Aorta (tissue), 5 donors: ENCODE measurements at regions not wholly inside any gene's neighbourhood (a gene's known extent, or its start where the extent isn't known, plus 50 kb on each side); places are given as distances from the start of the nearest gene placed in this dataset.

ENCODE experiments used
- ATAC-seq: fragments of 200-7000 bp; cut with Tn5 transposase; one replicate; pipeline ENCODE4 v1.9.1; 2022; ENCODE audit warnings: moderate library complexity; ENCODE audit not compliant: low FRiP score
- DNase-seq, 2 donors: peaks; one replicate each; pipeline ENCODE4 v3.0.0-alpha.2; 2020
- H3K27ac ChIP-seq, 2 donors: one replicate each; pipeline ENCODE4 v1.5.1; 2013; ENCODE audit warnings: low read length in 2 of 2, mild to moderate bottlenecking in 2 of 2, moderate library complexity in 2 of 2, control low read depth in 1 of 2, inconsistent platforms in 1 of 2, low read depth in 1 of 2
- H3K27me3 ChIP-seq, 2 donors: one replicate each; pipeline ENCODE4 v1.6.1; 2013; ENCODE audit warnings: control low read depth in 1 of 2, low read length in 1 of 2, mild to moderate bottlenecking in 1 of 2, moderate library complexity in 1 of 2; ENCODE audit not compliant: insufficient read depth in 2 of 2, control insufficient read depth in 1 of 2
- H3K36me3 ChIP-seq, 2 donors: one replicate each; pipeline ENCODE4 v1.6.1; 2013; ENCODE audit warnings: control low read depth in 1 of 2, low read length in 1 of 2, mild to moderate bottlenecking in 1 of 2; ENCODE audit not compliant: insufficient read depth in 2 of 2, control insufficient read depth in 1 of 2
- H3K4me1 ChIP-seq, 2 donors: one replicate each; pipeline ENCODE4 v1.6.1; 2013; ENCODE audit warnings: low read length in 2 of 2, control low read depth in 1 of 2, mild to moderate bottlenecking in 1 of 2, moderate library complexity in 1 of 2; ENCODE audit not compliant: insufficient read depth in 2 of 2, control insufficient read depth in 1 of 2
- H3K4me3 ChIP-seq, 2 donors: one replicate each; pipeline ENCODE4 v1.5.1; 2013; ENCODE audit warnings: low read length in 2 of 2, control low read depth in 1 of 2, mild to moderate bottlenecking in 1 of 2
- H3K9me3 ChIP-seq: one replicate; pipeline ENCODE4 v1.6.1; 2013; ENCODE audit warnings: mild to moderate bottlenecking, low read length; ENCODE audit not compliant: control insufficient read depth
- WGBS, 2 donors: extraction: QIAGEN DNeasy Blood & Tissue Kit; methylation state at CpG; one replicate each; pipeline ENCODE4 v1.1.7; 2013; 5-methylcytosine and 5-hydroxymethylcytosine counted together
- intact Hi-C, 2 donors: fragments of 100-400 bp; cut with DNase I; formaldehyde crosslinking; loops; one replicate each; pipeline versions ENCODE4 v1.14.2 to v1.15.0; 2022
- donor health status: healthy with polysubstance abuse.
- donor health status: Bipolar disorder and iron deficiency.
- donor health status: DM: no; HTN: no; CAD: no.
- donor health status: DM: no; HTN: no; CAD: no.
- donor health status: DM: yes; HTN: yes; CAD: no.

GRCh38 chr5:29240379-29240778 lies 1953.1 kb upstream of the CDH6 start:
- no peak overlapping the region for H3K27ac ChIP-seq
- no peak overlapping the region for H3K4me3 ChIP-seq
- 80 to 82% methylated on average over 1 of the region's 1 CpG for WGBS, 2 donors
- intact Hi-C loops, result no loop called here
- H3K4me1 ChIP-seq, result no peaks in the 10 kb centered on the region
- DNase-seq, result no peak
- no peak for ATAC-seq
- no peaks in the 10 kb centered on the region for H3K9me3 ChIP-seq
- H3K36me3 ChIP-seq, result no peaks in the 10 kb centered on the region
- no peaks in the 10 kb centered on the region for H3K27me3 ChIP-seq

- DNase-seq (no peak), ATAC-seq (no peak)
- Histone ChIP-seq H3K4me1 (no peaks in the 10 kb centered on the region), H3K9me3 (no peaks in the 10 kb centered on the region), H3K27me3 (no peaks in the 10 kb centered on the region), H3K4me3 (no peak overlapping the region), H3K27ac (no peak overlapping the region), H3K36me3 (no peaks in the 10 kb centered on the region)
- WGBS, 2 donors, result 81 to 85% methylated on average over 4 of the region's 4 CpGs
- intact Hi-C loops, result no loop called here
Measured at GRCh38 chr5:29239606-29240005, 1953.9 kb upstream of the CDH6 start.

- no peak for ATAC-seq
Measured at GRCh38 chr5:29238115-29238514, 1955.4 kb upstream of the CDH6 start.

GRCh38 chr5:29231154-29231553 lies 1962.3 kb upstream of the CDH6 start:
- H3K4me1 ChIP-seq, result no peaks in the 10 kb centered on the region
- no peaks in the 10 kb centered on the region for H3K27me3 ChIP-seq
- 64 to 90% methylated on average over 1 of the region's 1 CpG for WGBS, 2 donors
- H3K27ac ChIP-seq, result no peak overlapping the region
- H3K36me3 ChIP-seq, result no peaks in the 10 kb centered on the region
- no peak overlapping the region for H3K4me3 ChIP-seq
- ATAC-seq, result no peak
- H3K9me3 ChIP-seq, result no peaks in the 10 kb centered on the region
- intact Hi-C loops, result no loop called here
- no peak for DNase-seq

More at GRCh38 chr5:29238115-29238514, 1955.4 kb upstream of the CDH6 start:
- no peak for DNase-seq
- Histone ChIP-seq H3K9me3 (no peaks in the 10 kb centered on the region), H3K36me3 (no peaks in the 10 kb centered on the region), H3K4me3 (no peak overlapping the region), H3K4me1 (no peaks in the 10 kb centered on the region), H3K27me3 (no peaks in the 10 kb centered on the region), H3K27ac (no peak overlapping the region)
- intact Hi-C loops, result no loop called here
- WGBS, 2 donors, result 17% methylated on average over 1 of the region's 1 CpG

GRCh38 chr5:29230591-29230990 lies 1962.9 kb upstream of the CDH6 start:
- no peaks in the 10 kb centered on the region for H3K27me3 ChIP-seq
- DNase-seq, result no peak
- H3K36me3 ChIP-seq, result no peaks in the 10 kb centered on the region
- no peak overlapping the region for H3K4me3 ChIP-seq
- no peak overlapping the region for H3K27ac ChIP-seq
- H3K4me1 ChIP-seq, result no peaks in the 10 kb centered on the region
- ATAC-seq, result no peak
- intact Hi-C loops, result no loop called here
- WGBS, 2 donors, result 8 to 18% methylated on average over 3 of the region's 3 CpGs
- no peaks in the 10 kb centered on the region for H3K9me3 ChIP-seq

GRCh38 chr5:29229461-29229860 lies 1964.0 kb upstream of the CDH6 start:
- H3K27me3 ChIP-seq, result no peaks in the 10 kb centered on the region
- DNase-seq (no peak), ATAC-seq (no peak)
- 87 to 92% methylated on average over 2 of the region's 2 CpGs for WGBS, 2 donors
- no peak overlapping the region for H3K4me3 ChIP-seq
- no peaks in the 10 kb centered on the region for H3K36me3 ChIP-seq
- H3K27ac ChIP-seq, result no peak overlapping the region
- no peaks in the 10 kb centered on the region for H3K4me1 ChIP-seq
- intact Hi-C loops, result no loop called here
- no peaks in the 10 kb centered on the region for H3K9me3 ChIP-seq

- DNase-seq, result no peak
- Histone ChIP-seq H3K9me3 (no peaks in the 10 kb centered on the region), H3K4me1 (no peaks in the 10 kb centered on the region), H3K4me3 (no peak overlapping the region), H3K27ac (no peak overlapping the region), H3K27me3 (no peaks in the 10 kb centered on the region), H3K36me3 (no peaks in the 10 kb centered on the region)
- intact Hi-C loops, result no loop called here
- no peak for ATAC-seq
Measured at GRCh38 chr5:29218138-29218537, 1975.3 kb upstream of the CDH6 start.

GRCh38 chr5:29214839-29215238 lies 1978.6 kb upstream of the CDH6 start:
- no peak for DNase-seq
- Histone ChIP-seq H3K9me3 (no peaks in the 10 kb centered on the region), H3K4me3 (no peak overlapping the region), H3K36me3 (no peaks in the 10 kb centered on the region), H3K27ac (no peak overlapping the region), H3K4me1 (no peaks in the 10 kb centered on the region), H3K27me3 (no peaks in the 10 kb centered on the region)
- no peak for ATAC-seq
- intact Hi-C loops, result no loop called here
- WGBS, 2 donors, result 6 to 8% methylated on average over 1 of the region's 1 CpG

GRCh38 chr5:29213475-29213874 lies 1980.0 kb upstream of the CDH6 start:
- intact Hi-C loops, result no loop called here
- Histone ChIP-seq H3K27ac (no peak overlapping the region), H3K27me3 (no peaks in the 10 kb centered on the region), H3K36me3 (no peaks in the 10 kb centered on the region), H3K9me3 (no peaks in the 10 kb centered on the region), H3K4me3 (no peak overlapping the region), H3K4me1 (no peaks in the 10 kb centered on the region)
- ATAC-seq (no peak), DNase-seq (no peak)
- WGBS, 2 donors, result 72 to 88% methylated on average over 3 of the region's 3 CpGs
